Activated CD4-positive, alpha-beta T cell treated with anti-CD3 and anti-CD28 coated beads, Interleukin-2, amount 10 ng/mL, durations not matched to agents 24 days and 14 days (primary cell): ENCODE measurements at regions not wholly inside any gene's neighbourhood (a gene's known extent, or its start where the extent isn't known, plus 50 kb on each side); places are given as distances from the start of the nearest gene placed in this dataset.

Experiments
- DNase-seq: peaks from one replicate; pipeline ENCODE4 v3.0.0; 2022
- H3K27ac Mint-ChIP-seq: one replicate; pipeline ENCODE4 v1.8.0; 2022; ENCODE audit warnings: mild to moderate bottlenecking, mixed read lengths
- H3K27me3 Mint-ChIP-seq: one replicate; pipeline ENCODE4 v1.8.0; 2022; ENCODE audit warnings: mixed read lengths
- H3K36me3 Mint-ChIP-seq: one replicate; pipeline ENCODE4 v1.8.0; 2022; ENCODE audit warnings: low read depth, mild to moderate bottlenecking, mixed read lengths
- H3K4me1 Mint-ChIP-seq: one replicate; pipeline ENCODE4 v1.8.0; 2021; ENCODE audit warnings: mixed read lengths
- H3K4me3 Mint-ChIP-seq: one replicate; pipeline ENCODE4 v1.8.0; 2022; ENCODE audit warnings: mild to moderate bottlenecking, moderate library complexity, mixed read lengths
- H3K9me3 Mint-ChIP-seq: one replicate; pipeline ENCODE4 v1.8.0; 2021; ENCODE audit warnings: mixed read lengths
- intact Hi-C: fragments of 100-400 bp; cut with micrococcal nuclease; formaldehyde crosslinking; loops from one replicate; pipeline ENCODE4 v1.15.1; 2023

DNA sequence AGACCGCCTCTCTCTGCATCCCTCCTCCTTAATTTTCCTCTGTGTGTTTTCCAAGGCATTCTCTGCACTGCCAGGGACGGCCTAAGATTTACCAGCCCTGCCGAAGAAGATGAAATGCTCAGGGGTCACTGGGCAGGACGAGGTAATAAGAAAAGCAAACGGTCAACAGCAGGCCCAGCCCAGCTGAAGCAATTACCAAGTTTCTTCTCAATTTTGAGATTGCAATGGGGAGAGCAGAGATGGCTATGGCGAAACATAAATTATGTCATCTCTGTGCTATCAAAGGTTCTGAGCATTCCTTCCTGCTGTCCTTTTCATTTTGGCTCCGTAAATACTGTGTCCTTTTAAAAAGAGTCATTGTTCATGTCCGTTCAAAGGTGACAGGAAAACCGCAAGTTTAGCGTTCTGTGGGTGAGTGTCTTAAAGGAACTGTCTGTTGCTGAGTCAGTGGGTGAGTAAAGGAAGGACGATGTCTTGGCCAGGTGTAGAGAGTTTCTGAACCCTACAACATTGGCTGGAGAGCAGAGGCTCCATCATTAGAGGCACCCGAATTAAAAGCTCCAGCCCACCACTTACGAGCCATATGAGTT lies 753.9 kb upstream of the EEF2KMT start:
- Mint-ChIP-seq H3K27me3 (no peaks in the 10 kb centered on the region), H3K36me3 (no peaks in the 10 kb centered on the region), H3K4me3 (no peak overlapping the region), H3K9me3 (no peaks in the 10 kb centered on the region), H3K27ac (no peak overlapping the region), H3K4me1 (no peaks in the 10 kb centered on the region)
- DNase-seq, result no peak
- intact Hi-C loops, result no loop called here

DNA sequence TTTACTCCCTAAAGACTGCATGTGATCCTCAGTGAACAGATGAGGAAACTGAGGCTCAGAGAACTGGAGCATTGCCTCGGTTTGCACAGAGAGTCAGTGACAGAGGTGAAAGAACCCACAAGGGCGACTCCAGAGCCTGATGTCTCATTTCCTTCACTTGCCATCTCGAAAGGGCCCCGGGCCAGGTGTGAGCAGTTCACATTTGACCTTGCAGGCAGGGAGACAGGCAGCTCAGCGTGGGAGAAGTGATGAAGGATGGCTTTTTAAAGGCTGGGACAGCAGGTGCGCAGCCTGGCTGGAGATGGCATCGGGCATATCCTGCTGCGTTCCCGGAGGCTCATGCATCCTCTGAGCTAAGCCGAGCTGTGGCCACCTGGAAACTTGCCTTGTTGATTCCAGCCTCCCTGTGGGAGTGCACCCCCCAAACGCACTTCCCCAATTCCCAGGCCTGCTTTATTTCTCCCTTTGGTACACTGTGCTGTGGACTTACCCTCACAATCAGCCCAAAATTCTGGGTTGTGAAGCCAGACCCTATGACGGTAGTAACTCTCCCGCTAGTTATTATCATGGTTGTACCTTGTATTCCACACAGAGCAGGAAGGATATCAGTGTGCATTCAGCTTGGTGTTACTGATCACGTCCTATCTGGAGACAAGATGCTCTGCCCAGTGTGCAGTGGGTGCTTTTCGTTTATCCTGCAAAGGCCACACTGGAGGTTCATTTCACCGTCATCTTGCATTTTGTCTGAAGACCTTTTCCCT lies 753.2 kb upstream of the EEF2KMT start:
- no peaks in the 10 kb centered on the region for H3K36me3 Mint-ChIP-seq
- intact Hi-C loops, result no loop called here
- H3K27me3 Mint-ChIP-seq, result no peaks in the 10 kb centered on the region
- H3K9me3 Mint-ChIP-seq, result no peaks in the 10 kb centered on the region
- no peak overlapping the region for H3K27ac Mint-ChIP-seq
- no peak overlapping the region for H3K4me3 Mint-ChIP-seq
- no peaks in the 10 kb centered on the region for H3K4me1 Mint-ChIP-seq
- DNase-seq, result no peak

DNA sequence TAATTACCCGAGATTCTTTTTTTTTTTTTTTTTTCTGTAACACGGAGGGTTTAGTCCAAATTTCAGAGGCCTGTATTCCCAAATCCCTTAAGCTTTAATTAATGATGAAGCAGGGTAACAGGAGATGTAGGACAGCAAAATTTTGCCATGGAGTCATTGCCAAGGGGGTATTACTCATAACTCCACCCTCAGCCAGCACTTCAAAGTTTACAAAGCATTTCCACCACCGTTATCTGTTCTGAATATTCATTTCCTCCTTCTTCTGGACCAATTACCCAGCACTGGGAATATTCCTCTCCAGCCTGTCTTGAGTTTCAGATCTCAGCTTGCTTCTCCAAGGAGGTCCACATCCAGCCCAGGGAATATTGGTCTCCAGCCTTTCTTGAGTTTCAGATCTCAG lies 747.5 kb upstream of the EEF2KMT start:
- Mint-ChIP-seq H3K4me3 (no peak overlapping the region), H3K9me3 (peaks cover 2% of the 10 kb centered on the region), H3K27me3 (no peaks in the 10 kb centered on the region), H3K36me3 (no peaks in the 10 kb centered on the region), H3K27ac (no peak overlapping the region), H3K4me1 (no peaks in the 10 kb centered on the region)
- no peak for DNase-seq
- intact Hi-C loops, result no loop called here

DNA sequence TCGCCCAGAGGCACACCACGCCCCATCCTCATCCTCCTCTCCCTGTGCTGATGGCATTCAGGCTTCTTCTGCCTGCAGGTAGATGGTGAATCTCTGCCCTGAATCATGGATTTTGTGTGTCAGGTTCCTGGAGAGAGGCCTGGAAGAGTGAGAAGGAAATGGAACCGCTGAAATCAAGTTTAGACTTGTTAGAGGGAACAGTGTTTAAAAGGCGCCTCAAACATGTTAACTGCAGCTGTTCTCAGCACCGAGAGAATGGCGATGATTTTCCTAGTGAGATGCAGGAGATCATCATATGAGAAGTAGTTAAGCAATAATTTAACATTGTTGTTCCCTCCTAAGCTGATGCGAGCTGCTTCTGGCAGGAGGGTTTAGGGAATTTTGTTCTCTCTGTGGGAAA lies 744.4 kb upstream of the EEF2KMT start:
- Mint-ChIP-seq H3K36me3 (no peaks in the 10 kb centered on the region), H3K27me3 (no peaks in the 10 kb centered on the region)
- intact Hi-C loops, result no loop called here

GRCh38 chr16:5838725-5839124 lies 741.1 kb upstream of the EEF2KMT start:
- intact Hi-C loops, result no loop called here
- H3K4me3 Mint-ChIP-seq, result no peak overlapping the region
- H3K27ac Mint-ChIP-seq, result no peak overlapping the region
- no peaks in the 10 kb centered on the region for H3K4me1 Mint-ChIP-seq
- H3K27me3 Mint-ChIP-seq, result no peaks in the 10 kb centered on the region
- H3K36me3 Mint-ChIP-seq, result no peaks in the 10 kb centered on the region
- DNase-seq, result no peak
- peaks cover 16% of the 10 kb centered on the region for H3K9me3 Mint-ChIP-seq

More for the DNA sequence above, 744.4 kb upstream of the EEF2KMT start:
- Mint-ChIP-seq H3K4me3 (no peak overlapping the region), H3K9me3 (peaks cover 5% of the 10 kb centered on the region), H3K4me1 (no peaks in the 10 kb centered on the region), H3K27ac (no peak overlapping the region)
- DNase-seq, result no peak

DNA sequence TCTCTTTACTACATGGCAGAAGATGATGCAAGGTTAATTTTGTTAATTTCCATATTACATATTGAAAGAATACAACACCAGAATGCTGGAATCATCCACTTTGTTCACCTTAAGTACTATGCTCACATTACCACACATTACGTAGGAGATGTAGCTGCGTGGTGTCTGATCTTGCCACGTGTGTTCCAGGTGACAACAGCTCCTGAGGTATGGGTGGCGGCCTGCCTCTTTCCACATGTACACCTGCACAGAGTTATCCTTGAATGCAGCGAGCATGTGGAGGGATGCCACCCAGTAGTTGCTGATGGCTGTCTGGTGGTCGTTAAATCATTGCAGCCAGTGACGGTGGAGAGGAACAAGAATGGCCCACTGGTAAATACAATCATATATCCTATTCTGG lies 740.5 kb upstream of the EEF2KMT start:
- no peaks in the 10 kb centered on the region for H3K4me1 Mint-ChIP-seq
- no peak for DNase-seq
- no peak overlapping the region for H3K4me3 Mint-ChIP-seq
- no peaks in the 10 kb centered on the region for H3K36me3 Mint-ChIP-seq
- H3K27me3 Mint-ChIP-seq, result no peaks in the 10 kb centered on the region
- H3K9me3 Mint-ChIP-seq, result peaks cover 16% of the 10 kb centered on the region
- no peak overlapping the region for H3K27ac Mint-ChIP-seq
- intact Hi-C loops, result no loop called here

GRCh38 chr16:5837007-5837670 lies 739.5 kb upstream of the EEF2KMT start:
- intact Hi-C loops, result no loop called here
- no peak for DNase-seq
- H3K36me3 Mint-ChIP-seq, result no peaks in the 10 kb centered on the region
- H3K27ac Mint-ChIP-seq, result no peak overlapping the region
- H3K4me3 Mint-ChIP-seq, result no peak overlapping the region
- peaks cover 16% of the 10 kb centered on the region for H3K9me3 Mint-ChIP-seq
- no peaks in the 10 kb centered on the region for H3K4me1 Mint-ChIP-seq
- H3K27me3 Mint-ChIP-seq, result no peaks in the 10 kb centered on the region

DNA sequence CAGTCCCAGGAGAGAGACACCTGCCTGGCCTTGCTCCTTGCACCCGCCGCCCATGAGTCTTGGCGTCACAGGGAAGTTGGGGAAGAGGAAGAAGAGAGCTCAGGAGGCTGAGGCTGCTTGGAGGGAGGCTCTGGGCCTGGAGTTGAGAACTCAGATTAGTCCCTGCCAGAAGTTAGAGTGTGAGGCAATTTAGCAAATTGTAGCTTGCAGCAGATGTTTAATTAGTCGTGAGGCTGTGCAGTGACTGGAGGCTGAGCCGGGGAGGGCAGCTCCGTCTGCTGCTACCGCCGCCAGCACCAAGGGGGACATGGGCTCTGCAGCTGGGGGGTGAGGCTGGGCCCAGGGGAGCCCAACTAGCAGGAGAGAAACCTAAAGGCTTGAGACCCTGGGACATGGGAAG lies 738.3 kb upstream of the EEF2KMT start:
- Mint-ChIP-seq H3K36me3 (no peaks in the 10 kb centered on the region), H3K27me3 (no peaks in the 10 kb centered on the region), H3K4me1 (no peaks in the 10 kb centered on the region), H3K27ac (no peak overlapping the region), H3K9me3 (peaks cover 16% of the 10 kb centered on the region), H3K4me3 (no peak overlapping the region)
- no peak for DNase-seq
- intact Hi-C loops, result no loop called here

DNA sequence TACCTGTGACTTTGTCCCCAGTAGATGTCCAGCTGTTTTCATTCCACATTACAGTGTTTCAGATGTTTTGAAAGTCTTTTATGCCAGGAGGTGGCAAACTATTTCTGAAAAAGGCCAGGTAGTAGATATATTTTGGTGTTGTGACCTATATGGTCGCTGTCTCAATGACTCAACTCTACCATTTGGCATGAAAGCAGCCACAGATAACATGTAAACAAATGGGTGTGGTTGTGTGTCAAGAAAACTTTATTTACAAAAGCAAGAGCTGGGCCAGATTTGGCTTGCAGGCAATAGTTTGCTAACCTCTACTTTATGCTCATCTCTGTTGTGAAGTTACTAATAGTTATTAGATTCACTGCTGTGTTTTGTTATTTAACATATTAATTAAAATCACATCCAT lies 728.7 kb upstream of the EEF2KMT start:
- Mint-ChIP-seq H3K9me3 (peaks cover 14% of the 10 kb centered on the region), H3K36me3 (no peaks in the 10 kb centered on the region), H3K4me1 (no peaks in the 10 kb centered on the region)

DNA sequence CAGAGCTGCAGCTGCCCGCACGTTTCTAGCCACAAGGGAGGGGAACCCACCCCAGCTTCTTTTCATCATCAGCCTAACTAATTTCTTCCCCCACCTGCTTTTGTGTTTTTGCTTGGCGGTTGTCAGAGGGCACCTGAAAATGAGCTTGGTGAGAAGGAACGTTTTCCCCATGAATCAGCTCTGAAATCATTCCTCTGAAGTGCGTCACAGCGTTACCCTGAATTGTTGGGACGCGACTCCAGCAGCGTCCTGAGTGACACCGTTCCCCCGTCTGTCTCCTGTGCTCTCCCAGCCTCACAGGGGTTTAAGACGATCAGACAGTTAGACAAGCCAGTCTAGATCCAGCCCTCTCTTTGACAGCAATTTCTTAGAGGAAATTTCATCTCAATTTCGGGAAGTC lies 722.9 kb upstream of the EEF2KMT start:
- H3K27me3 Mint-ChIP-seq, result no peaks in the 10 kb centered on the region
- intact Hi-C loops, result no loop called here
- H3K27ac Mint-ChIP-seq, result no peak overlapping the region
- H3K9me3 Mint-ChIP-seq, result peaks cover 7% of the 10 kb centered on the region
- no peaks in the 10 kb centered on the region for H3K4me1 Mint-ChIP-seq
- no peak overlapping the region for H3K4me3 Mint-ChIP-seq
- no peak for DNase-seq
- H3K36me3 Mint-ChIP-seq, result no peaks in the 10 kb centered on the region

More for the DNA sequence above, 728.7 kb upstream of the EEF2KMT start:
- intact Hi-C loops, result no loop called here
- Mint-ChIP-seq H3K4me3 (no peak overlapping the region), H3K27ac (no peak overlapping the region), H3K27me3 (no peaks in the 10 kb centered on the region)
- DNase-seq, result no peak

- DNase-seq, result no peak
- H3K9me3 Mint-ChIP-seq, result peaks cover 9% of the 10 kb centered on the region
- intact Hi-C loops, result no loop called here
- H3K27me3 Mint-ChIP-seq, result no peaks in the 10 kb centered on the region
- no peak overlapping the region for H3K27ac Mint-ChIP-seq
- H3K4me1 Mint-ChIP-seq, result no peaks in the 10 kb centered on the region
- no peak overlapping the region for H3K4me3 Mint-ChIP-seq
- no peaks in the 10 kb centered on the region for H3K36me3 Mint-ChIP-seq
Measured at GRCh38 chr16:5815570-5816237, 718.1 kb upstream of the EEF2KMT start.

- H3K4me3 Mint-ChIP-seq, result no peak overlapping the region
- no peak overlapping the region for H3K27ac Mint-ChIP-seq
- intact Hi-C loops, result no loop called here
- no peaks in the 10 kb centered on the region for H3K36me3 Mint-ChIP-seq
- no peak for DNase-seq
- no peaks in the 10 kb centered on the region for H3K4me1 Mint-ChIP-seq
- no peaks in the 10 kb centered on the region for H3K27me3 Mint-ChIP-seq
- H3K9me3 Mint-ChIP-seq, result peaks cover 30% of the 10 kb centered on the region
Measured at GRCh38 chr16:5801396-5801795, 703.8 kb upstream of the EEF2KMT start.

GRCh38 chr16:5793556-5793955 lies 696.0 kb upstream of the EEF2KMT start:
- H3K27me3 Mint-ChIP-seq, result no peaks in the 10 kb centered on the region

GRCh38 chr16:5791011-5791657 lies 693.5 kb upstream of the EEF2KMT start:
- Mint-ChIP-seq H3K27ac (no peak overlapping the region), H3K27me3 (no peaks in the 10 kb centered on the region), H3K4me1 (no peaks in the 10 kb centered on the region), H3K4me3 (no peak overlapping the region), H3K36me3 (no peaks in the 10 kb centered on the region), H3K9me3 (peaks cover 8% of the 10 kb centered on the region)
- no peak for DNase-seq
- intact Hi-C loops, result no loop called here

More at GRCh38 chr16:5793556-5793955, 696.0 kb upstream of the EEF2KMT start:
- Mint-ChIP-seq H3K9me3 (no peaks in the 10 kb centered on the region), H3K4me3 (no peak overlapping the region), H3K4me1 (no peaks in the 10 kb centered on the region), H3K36me3 (no peaks in the 10 kb centered on the region), H3K27ac (no peak overlapping the region)
- intact Hi-C loops, result no loop called here
- no peak for DNase-seq
